SK-N-SH (cell line): ENCODE measurements at regions not wholly inside any gene's neighbourhood (a gene's known extent, or its start where the extent isn't known, plus 50 kb on each side); places are given as distances from the start of the nearest gene placed in this dataset.

ENCODE experiments used
- CTCF ChIA-PET: fragments of 300-600, 350-600 bp; formaldehyde crosslinking; extraction: SDS; loops from one replicate; lab custom pipeline; 2021; lab: Yijun Ruan, JAX
- POLR2A ChIA-PET: fragments of 350-600 bp; sonication (Branson Sonifier 250); formaldehyde crosslinking; extraction: SDS; loops from one replicate; lab custom pipeline; 2020; ENCODE audit warnings: antibody characterized with exemption, inconsistent platforms; lab: Yijun Ruan, JAX
- DNase-seq: peaks from one replicate; pipeline ENCODE4 v3.0.0; 2012
- H2AFZ ChIP-seq: fragments of 200-600 bp; sonication (generic); 2 replicates; pipeline ENCODE4 v1.8.1; 2016; ENCODE audit warnings: antibody characterized with exemption, mild to moderate bottlenecking, low read depth
- H3F3A ChIP-seq: fragments of 200-600 bp; sonication (generic); replicated peaks from 2 replicates; pipeline ENCODE3; 2016; ENCODE audit warnings: antibody characterized with exemption, mild to moderate bottlenecking; ENCODE audit not compliant: insufficient read depth
- H3K27ac ChIP-seq, 2 experiments: fragments of 200-500 bp in 1 of 2; fragments of 200-600 bp in 1 of 2; sonication (Bioruptor generic) in 1 of 2; sonication (generic), shearing (Covaris generic) in 1 of 2; 2 replicates each; pipeline versions ENCODE4 v1.5.1 to v1.6.1; 2014 to 2016; ENCODE audit warnings: low read depth in 2 of 2, inconsistent platforms in 1 of 2, low read length in 1 of 2, mild to moderate bottlenecking in 1 of 2, mixed read lengths in 1 of 2
- H3K27me3 ChIP-seq: fragments of 200-600 bp; sonication (generic), shearing (Covaris generic); 2 replicates; pipeline ENCODE4 v1.6.1; 2016; ENCODE audit warnings: mixed run types; ENCODE audit not compliant: insufficient read depth
- H3K36me3 ChIP-seq, 2 experiments: fragments of 200-500 bp in 1 of 2; fragments of 200-600 bp in 1 of 2; sonication (Bioruptor generic) in 1 of 2; sonication (generic) in 1 of 2; replicated peaks in 1 of 2; 2 replicates each; pipeline versions ENCODE3 to v1.5.1; 2014 to 2016; ENCODE audit warnings: low read length in 1 of 2, mild to moderate bottlenecking in 1 of 2; ENCODE audit not compliant: insufficient read depth in 2 of 2, control insufficient read depth in 1 of 2
- H3K4me1 ChIP-seq, 2 experiments: fragments of 200-500 bp in 1 of 2; fragments of 200-600 bp in 1 of 2; sonication (Bioruptor generic) in 1 of 2; sonication (generic), shearing (Covaris generic) in 1 of 2; 2 replicates each; pipeline versions ENCODE4 v1.5.1 to v1.6.1; 2014 to 2016; ENCODE audit warnings: low read depth in 1 of 2, low read length in 1 of 2, mixed run types in 1 of 2; ENCODE audit not compliant: insufficient read depth in 2 of 2, control insufficient read depth in 1 of 2
- H3K4me2 ChIP-seq: fragments of 200-600 bp; sonication (generic), shearing (Covaris generic); 2 replicates; pipeline ENCODE4 v1.6.1; 2017; ENCODE audit warnings: mixed run types
- H3K4me3 ChIP-seq, 2 experiments: fragments of 200-500 bp in 1 of 2; fragments of 200-600 bp in 1 of 2; sonication (Bioruptor generic) in 1 of 2; sonication (generic), shearing (Covaris generic) in 1 of 2; 2 replicates each; pipeline versions ENCODE4 v1.5.1 to v1.8.1; 2014 to 2016; ENCODE audit warnings: low read depth in 2 of 2, inconsistent platforms in 1 of 2, low read length in 1 of 2, mild to moderate bottlenecking in 1 of 2, mixed read lengths in 1 of 2, moderate library complexity in 1 of 2
- H3K79me2 ChIP-seq: fragments of 200-600 bp; sonication (generic); 2 replicates; pipeline ENCODE4 v1.8.1; 2017; ENCODE audit warnings: mild to moderate bottlenecking; ENCODE audit not compliant: insufficient read depth
- H3K9ac ChIP-seq: fragments of 200-600 bp; sonication (generic); 2 replicates; pipeline ENCODE4 v1.6.1; 2017; ENCODE audit warnings: mixed run types
- H3K9me2 ChIP-seq: fragments of 200-600 bp; sonication (generic); 2 replicates; pipeline ENCODE4 v1.6.1; 2017; ENCODE audit warnings: mixed run types
- H3K9me3 ChIP-seq: fragments of 200-600 bp; sonication (generic); 2 replicates; pipeline ENCODE4 v1.6.1; 2017; ENCODE audit warnings: mixed run types, mild to moderate bottlenecking, moderate library complexity
- H4K20me1 ChIP-seq: fragments of 200-600 bp; sonication (generic); 2 replicates; pipeline ENCODE4 v1.6.1; 2017; ENCODE audit warnings: mild to moderate bottlenecking, mixed run types; ENCODE audit not compliant: insufficient read depth
- CHD2 ChIP-seq: fragments of 150-350 bp; IDR thresholded peaks from 2 replicates; pipeline ENCODE4 v1.6.1; 2018; ENCODE audit warnings: low read length; ENCODE audit not compliant: partially characterized antibody
- ELF1 ChIP-seq: IDR thresholded peaks from 2 replicates; pipeline ENCODE4 v1.4.0; 2012
- GABPA ChIP-seq: IDR thresholded peaks from 2 replicates; pipeline ENCODE4 v1.4.0; 2012; ENCODE audit warnings: low read depth, mild to moderate bottlenecking
- IRF3 ChIP-seq: fragments of 150-350 bp; IDR thresholded peaks from 2 replicates; pipeline ENCODE4 v1.6.1; 2016; ENCODE audit warnings: mild to moderate bottlenecking, low read depth, low read length
- MEF2A ChIP-seq: IDR thresholded peaks from 2 replicates; pipeline ENCODE4 v1.4.0; 2012; ENCODE audit warnings: low read depth, borderline replicate concordance
- MXI1 ChIP-seq: IDR thresholded peaks from 2 replicates; pipeline ENCODE4 v1.6.1; 2012; ENCODE audit warnings: mild to moderate bottlenecking, low read depth, low read length, improper control_type of control experiment
- PBX3 ChIP-seq: IDR thresholded peaks from 2 replicates; pipeline ENCODE4; 2012
- POLR2AphosphoS5 ChIP-seq: IDR thresholded peaks from 2 replicates; pipeline ENCODE4 v1.6.1; 2012; ENCODE audit warnings: low read depth, low read length
- RCOR1 ChIP-seq: fragments of 150-350 bp; IDR thresholded peaks from 2 replicates; pipeline ENCODE4 v1.6.1; 2017; ENCODE audit warnings: antibody characterized with exemption, low read length
- REST ChIP-seq: IDR thresholded peaks from 2 replicates; pipeline ENCODE4 v1.6.1; 2012; ENCODE audit warnings: mild to moderate bottlenecking, low read depth, low read length, moderate library complexity
- RXRA ChIP-seq: IDR thresholded peaks from 2 replicates; pipeline ENCODE4 v1.4.0; 2012; ENCODE audit warnings: low read depth, mild to moderate bottlenecking, borderline replicate concordance
- SIN3A ChIP-seq: IDR thresholded peaks from 2 replicates; pipeline ENCODE4 v1.6.1; 2012; ENCODE audit warnings: low read depth, mild to moderate bottlenecking, low read length, moderate library complexity, borderline replicate concordance
- TEAD4 ChIP-seq: IDR thresholded peaks from 2 replicates; pipeline ENCODE4 v1.4.0; 2012; ENCODE audit warnings: mild to moderate bottlenecking, borderline replicate concordance; ENCODE audit not compliant: insufficient read depth
- USF1 ChIP-seq: IDR thresholded peaks from 2 replicates; pipeline ENCODE4 v1.4.0; 2012; ENCODE audit warnings: low read depth, borderline replicate concordance
- WGBS: methylation state at CpG from one replicate; pipeline ENCODE4 v1.1.6; 2017; ENCODE audit warnings: low lambda C conversion rate; 5-methylcytosine and 5-hydroxymethylcytosine counted together

- TF ChIP-seq REST: no peak
- TF ChIP-seq, all 33 proteins: peak for 0
Observed at GRCh38 chr2:120930864-120931263, 195.2 kb downstream of the GLI2 start (continued).

GRCh38 chr2:120932472-120932871 lies 196.8 kb downstream of the GLI2 start:
- WGBS: 80% methylated on average over 7 of the region's 7 CpGs

More at GRCh38 chr2:120932472-120932871, 196.8 kb downstream of the GLI2 start:
- Histone ChIP-seq H4K20me1 (no peaks in the 10 kb centered on the region), H3K79me2 (peaks cover 45% of the 10 kb centered on the region; the same call in 1 of the 2 replicates), H3K4me3 (no peak overlapping the region), H3K9me3 (no peaks in the 10 kb centered on the region), H3K9ac (no peak overlapping the region), H3K4me1 (peaks cover 34 to 54% of the 10 kb centered on the region in 2 experiments), H3K36me3 (no peaks in the 10 kb centered on the region), H3K27ac (peak overlapping the region in 1 of 2 experiments; percentile 95; a peak in 1 of 4 replicates), H3K4me2 (no peak overlapping the region), H2AFZ (no peak overlapping the region), H3K27me3 (no peaks in the 10 kb centered on the region), H3F3A (peaks cover 36% of the 10 kb centered on the region), H3K9me2 (no peaks in the 10 kb centered on the region)
- POLR2A ChIA-PET: interaction anchor here (0.9 kb wide), 1 partner anchor 17 kb away, joined by 3 read pairs; no protein-coding TSS in a partner anchor
- no peak for DNase-seq
- TF ChIP-seq MXI1 (no peak), GABPA (no peak), POLR2AphosphoS5 (no peak), USF1 (no peak), MEF2A (no peak), RCOR1 (no peak), ELF1 (no peak), TEAD4 (no peak), RXRA (no peak), CHD2 (no peak), PBX3 (no peak), IRF3 (no peak), SIN3A (no peak)
- CTCF ChIA-PET: interaction anchor here (1.1 to 1.7 kb wide), 2 partner anchors 11 to 139 kb away, joined by 3 to 5 read pairs; no protein-coding TSS in a partner anchor
